Subcutaneous abdominal adipose tissue (tissue), 5 donors: ENCODE measurements at regions not wholly inside any gene's neighbourhood (a gene's known extent, or its start where the extent isn't known, plus 50 kb on each side); places are given as distances from the start of the nearest gene placed in this dataset.

Experiments used
- H3K27ac ChIP-seq: one replicate; pipeline ENCODE4 v1.7.0; 2013; ENCODE audit warnings: low read depth, mild to moderate bottlenecking, inconsistent platforms, low read length, moderate library complexity
- H3K27me3 ChIP-seq, 5 donors: one replicate each; pipeline ENCODE4 v1.7.0; 2013; ENCODE audit warnings: low read length in 5 of 5, inconsistent platforms in 1 of 5; ENCODE audit not compliant: control insufficient read depth in 5 of 5, insufficient read depth in 4 of 5
- H3K36me3 ChIP-seq, 5 donors: one replicate each; pipeline ENCODE4 v1.7.0; 2013; ENCODE audit warnings: low read length in 5 of 5; ENCODE audit not compliant: control insufficient read depth in 5 of 5, insufficient read depth in 5 of 5
- H3K4me1 ChIP-seq, 5 donors: one replicate each; pipeline ENCODE4 v1.7.0; 2013; ENCODE audit warnings: low read length in 5 of 5, mild to moderate bottlenecking in 3 of 5, moderate library complexity in 1 of 5; ENCODE audit not compliant: control insufficient read depth in 5 of 5, insufficient read depth in 5 of 5
- H3K4me3 ChIP-seq, 5 donors: one replicate each; pipeline ENCODE4 v1.7.0; 2013; ENCODE audit warnings: low read length in 5 of 5, low read depth in 1 of 5
- H3K9ac ChIP-seq, 5 donors: one replicate each; pipeline ENCODE4 v1.7.0; 2013; ENCODE audit warnings: low read length in 5 of 5, mild to moderate bottlenecking in 4 of 5, moderate library complexity in 3 of 5
- H3K9me3 ChIP-seq, 5 donors: one replicate each; pipeline ENCODE4 v1.7.0; 2013; ENCODE audit warnings: low read length in 5 of 5; ENCODE audit not compliant: control insufficient read depth in 5 of 5
- donor health status: healthy.
- donor health status: healthy.
- donor health status: healthy.
- donor health status: healthy.
- donor health status: healthy.

DNA sequence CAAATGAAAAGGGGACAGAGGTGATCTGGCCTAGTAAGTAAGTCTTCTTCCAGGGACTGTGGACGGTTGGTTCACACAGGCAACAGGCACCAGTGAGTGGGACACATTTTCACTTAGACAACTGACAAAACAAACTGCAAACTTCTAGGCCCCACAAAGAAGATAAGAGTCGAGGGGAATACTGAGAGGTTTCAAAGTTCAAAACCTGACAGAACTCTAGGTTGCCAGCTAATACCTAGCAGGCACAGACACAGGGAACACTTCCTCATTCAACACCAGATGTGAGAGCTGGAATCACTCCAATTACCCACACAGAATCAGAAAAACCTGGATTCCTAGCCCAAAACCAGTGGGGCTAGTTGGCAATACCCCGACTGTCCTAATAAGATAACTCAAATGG lies 621.7 kb downstream of the ZPLD1 start:
- Histone ChIP-seq H3K36me3 (no peaks in the 10 kb centered on the region), H3K27ac (peak overlapping the region; percentile 17), H3K4me1 (peaks cover 0 to 37% (median 32%) of the 10 kb centered on the region in 5 donors), H3K9ac (no peak overlapping the region), H3K4me3 (no peak overlapping the region), H3K27me3 (no peaks in the 10 kb centered on the region), H3K9me3 (no peaks in the 10 kb centered on the region)

DNA sequence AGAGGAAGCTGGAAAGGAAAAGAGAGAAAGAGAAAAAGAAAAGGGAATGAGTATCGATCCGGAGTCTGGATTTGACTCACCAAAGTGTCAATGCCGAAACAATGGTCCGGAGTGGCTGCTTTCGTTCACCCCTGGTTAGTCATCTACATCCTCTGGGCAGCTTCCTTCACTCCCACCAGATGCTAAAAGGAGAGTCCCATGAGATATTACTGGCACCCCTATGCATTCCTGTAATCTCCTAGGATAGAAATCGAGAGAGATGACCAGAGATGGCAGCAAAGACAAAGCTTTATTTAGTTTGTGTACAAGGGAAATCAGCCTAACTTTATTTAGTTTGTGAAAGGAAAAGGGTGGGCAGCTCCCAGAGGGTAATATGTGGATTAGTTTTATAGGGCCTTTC lies 622.2 kb downstream of the ZPLD1 start:
- peak overlapping the region; percentile 17 for H3K27ac ChIP-seq
- no peak overlapping the region for H3K4me3 ChIP-seq
- H3K4me1 ChIP-seq = peaks cover 0 to 34% (median 27%) of the 10 kb centered on the region in 5 donors
- no peaks in the 10 kb centered on the region for H3K9me3 ChIP-seq
- no peak overlapping the region for H3K9ac ChIP-seq
- H3K27me3 ChIP-seq = no peaks in the 10 kb centered on the region
- no peaks in the 10 kb centered on the region for H3K36me3 ChIP-seq

DNA sequence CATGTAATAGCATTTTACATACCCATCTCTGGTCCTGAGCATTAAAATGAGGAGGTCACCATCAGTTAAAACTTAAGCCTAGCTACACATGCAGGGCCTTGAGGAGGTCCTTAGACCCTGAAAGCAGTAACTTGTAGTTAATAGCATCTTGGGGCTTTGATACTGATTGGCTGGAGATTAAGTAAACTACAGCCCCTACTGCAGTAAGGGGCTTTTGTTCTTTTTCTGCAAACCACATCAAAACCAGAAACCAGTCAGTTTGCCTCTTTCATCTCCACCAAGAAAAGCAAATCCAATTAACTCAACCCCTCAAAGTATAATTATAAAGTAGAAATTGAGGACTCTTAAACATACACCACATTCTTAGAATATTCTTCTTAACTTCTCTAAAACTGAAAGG lies 622.7 kb downstream of the ZPLD1 start:
- Histone ChIP-seq H3K4me1 (peaks cover 0 to 29% (median 23%) of the 10 kb centered on the region in 5 donors), H3K9me3 (no peaks in the 10 kb centered on the region), H3K36me3 (no peaks in the 10 kb centered on the region), H3K4me3 (no peak overlapping the region), H3K27ac (no peak overlapping the region), H3K27me3 (no peaks in the 10 kb centered on the region), H3K9ac (no peak overlapping the region)

DNA sequence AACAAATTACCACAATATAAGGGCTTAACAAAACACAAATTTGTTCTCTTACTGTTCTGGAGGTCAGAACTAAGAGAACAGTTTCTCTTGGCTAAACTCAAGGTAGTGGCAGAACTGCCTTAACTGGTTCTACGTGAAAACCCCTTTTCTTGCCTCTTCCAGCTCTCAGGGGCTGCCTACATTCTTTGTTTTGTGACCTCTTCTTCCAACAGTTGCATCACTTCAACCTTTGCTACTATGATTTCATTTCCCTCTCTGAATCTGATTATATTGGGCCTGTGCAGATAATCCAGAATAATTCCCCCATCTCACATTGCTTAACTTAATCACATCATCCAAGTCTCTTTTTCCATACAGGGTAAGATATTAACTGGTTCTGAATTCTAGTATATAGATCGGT lies 624.6 kb downstream of the ZPLD1 start:
- Histone ChIP-seq H3K27me3 (no peaks in the 10 kb centered on the region), H3K36me3 (no peaks in the 10 kb centered on the region), H3K9me3 (no peaks in the 10 kb centered on the region), H3K4me1 (peaks cover 0 to 19% (median 13%) of the 10 kb centered on the region in 5 donors), H3K4me3 (no peak overlapping the region), H3K9ac (no peak overlapping the region), H3K27ac (no peak overlapping the region)

DNA sequence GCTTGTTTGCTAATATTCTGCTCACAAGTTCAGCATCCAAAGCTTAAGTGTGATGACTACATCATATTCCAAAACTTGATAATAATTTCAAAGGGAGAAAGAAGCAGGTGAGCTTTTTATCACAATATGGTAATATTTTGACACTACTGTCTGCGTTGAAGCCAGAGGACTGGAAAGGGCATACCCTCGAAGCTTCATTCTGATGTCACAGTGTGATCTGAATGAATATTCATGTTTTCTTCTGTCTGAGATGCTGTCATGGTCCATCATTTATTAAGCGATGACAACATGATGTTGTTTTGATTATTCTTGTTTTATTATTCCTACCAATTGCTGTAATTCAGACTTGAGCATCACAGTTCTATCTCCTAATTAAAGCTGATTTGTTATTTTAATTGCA lies 625.4 kb downstream of the ZPLD1 start:
- no peak overlapping the region for H3K27ac ChIP-seq
- H3K9ac ChIP-seq = no peak overlapping the region
- no peaks in the 10 kb centered on the region for H3K27me3 ChIP-seq
- H3K36me3 ChIP-seq = no peaks in the 10 kb centered on the region
- no peak overlapping the region for H3K4me3 ChIP-seq
- no peaks in the 10 kb centered on the region for H3K9me3 ChIP-seq
- peaks cover 0 to 19% (median 13%) of the 10 kb centered on the region in 5 donors for H3K4me1 ChIP-seq

GRCh38 chr3:103067963-103068362 lies 633.1 kb downstream of the ZPLD1 start:
- H3K4me1 ChIP-seq = no peaks in the 10 kb centered on the region
- no peaks in the 10 kb centered on the region for H3K9me3 ChIP-seq
- H3K9ac ChIP-seq = no peak overlapping the region
- H3K27me3 ChIP-seq = no peaks in the 10 kb centered on the region
- H3K27ac ChIP-seq = no peak overlapping the region
- no peaks in the 10 kb centered on the region for H3K36me3 ChIP-seq
- no peak overlapping the region for H3K4me3 ChIP-seq

DNA sequence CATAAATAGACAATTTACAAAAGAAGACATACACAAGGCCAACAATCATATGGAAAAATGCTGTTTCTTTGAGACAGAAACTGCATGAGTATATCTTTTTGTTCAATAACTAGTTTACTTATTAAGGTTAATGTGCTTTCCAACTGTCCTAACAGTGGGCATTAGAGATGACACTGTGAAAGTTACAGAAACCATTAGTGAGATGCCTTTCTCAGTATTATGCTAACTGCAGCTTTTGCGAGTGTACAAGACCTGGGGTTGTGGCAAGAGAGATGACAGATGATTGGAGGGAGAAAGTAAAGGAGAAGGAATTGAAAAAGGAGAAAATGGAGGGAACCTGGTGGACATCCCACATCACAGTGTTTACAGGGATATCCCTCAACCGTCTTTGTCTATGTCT lies 640.5 kb downstream of the ZPLD1 start:
- Histone ChIP-seq H3K4me1 (no peaks in the 10 kb centered on the region), H3K4me3 (no peak overlapping the region), H3K9me3 (no peaks in the 10 kb centered on the region), H3K27me3 (no peaks in the 10 kb centered on the region), H3K27ac (no peak overlapping the region), H3K36me3 (no peaks in the 10 kb centered on the region), H3K9ac (no peak overlapping the region)

GRCh38 chr3:103077910-103078309 lies 643.1 kb downstream of the ZPLD1 start:
- Histone ChIP-seq H3K9ac (no peak overlapping the region), H3K27me3 (no peaks in the 10 kb centered on the region), H3K4me3 (no peak overlapping the region), H3K4me1 (no peaks in the 10 kb centered on the region), H3K36me3 (no peaks in the 10 kb centered on the region), H3K9me3 (no peaks in the 10 kb centered on the region), H3K27ac (no peak overlapping the region)

DNA sequence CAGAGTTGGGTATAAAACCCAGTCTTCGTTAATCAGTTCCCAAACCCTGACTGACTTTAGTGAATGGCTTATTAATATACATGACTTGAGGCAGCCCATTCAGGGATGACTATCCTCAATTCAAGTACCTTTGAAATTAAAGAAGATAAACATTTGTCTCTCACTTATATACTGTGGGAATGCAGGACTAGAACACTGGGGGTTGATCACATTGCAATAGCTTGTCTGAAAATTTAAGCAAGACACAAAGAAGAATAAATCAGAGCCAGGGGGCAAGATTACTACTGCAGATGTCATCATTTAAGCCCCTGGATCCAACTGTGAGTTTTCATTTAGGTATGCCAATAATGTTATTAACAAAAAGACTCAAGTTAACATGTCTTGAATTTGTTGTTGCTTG lies 647.7 kb downstream of the ZPLD1 start:
- H3K4me3 ChIP-seq = no peak overlapping the region

DNA sequence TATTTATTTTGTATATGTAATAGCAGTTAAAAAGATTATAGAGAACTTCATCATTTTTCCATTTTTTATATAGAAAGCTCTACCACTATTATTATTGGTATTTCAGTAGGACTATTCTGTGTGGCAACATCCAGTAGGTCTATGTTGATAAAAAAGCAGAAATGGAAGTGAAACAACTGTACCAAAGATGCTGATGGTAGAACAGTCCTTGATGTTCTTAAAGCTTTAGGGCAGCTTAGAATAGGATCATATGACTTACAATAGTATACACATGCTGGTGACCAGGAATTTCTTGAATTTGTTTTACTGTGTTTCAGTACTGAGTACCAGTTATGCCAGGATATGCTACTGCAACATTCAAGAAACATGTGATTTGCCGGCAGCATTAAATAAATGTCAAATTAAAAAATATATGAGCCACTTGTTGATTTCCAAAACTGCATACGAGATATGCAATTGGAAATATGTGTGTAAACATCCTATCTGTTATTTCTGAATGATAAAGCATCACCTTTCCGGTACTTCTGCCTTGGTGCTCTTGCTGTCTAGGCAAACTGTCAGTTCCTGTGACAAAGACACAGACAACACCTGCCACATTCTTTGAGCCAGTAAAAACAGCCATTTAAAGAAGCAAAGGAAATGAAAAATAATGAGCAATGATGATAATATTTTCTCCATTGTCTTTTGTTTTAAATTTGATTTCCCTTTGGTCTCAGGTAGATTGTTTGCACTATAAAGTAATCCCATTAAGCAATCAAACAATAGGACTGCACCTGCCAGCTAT lies 649.2 kb downstream of the ZPLD1 start:
- H3K36me3 ChIP-seq = no peaks in the 10 kb centered on the region
- no peaks in the 10 kb centered on the region for H3K4me1 ChIP-seq
- H3K4me3 ChIP-seq = no peak overlapping the region
- H3K27me3 ChIP-seq = no peaks in the 10 kb centered on the region
- H3K9me3 ChIP-seq = no peaks in the 10 kb centered on the region
- no peak overlapping the region for H3K27ac ChIP-seq
- no peak overlapping the region for H3K9ac ChIP-seq

More for the DNA sequence above, 647.7 kb downstream of the ZPLD1 start:
- Histone ChIP-seq H3K36me3 (no peaks in the 10 kb centered on the region), H3K9ac (no peak overlapping the region), H3K9me3 (no peaks in the 10 kb centered on the region), H3K27me3 (no peaks in the 10 kb centered on the region), H3K4me1 (no peaks in the 10 kb centered on the region), H3K27ac (no peak overlapping the region)
